NCI-H2081 treated with DMSO at 0.1 percent for 48 hours (cell line): ENCODE measurements at regions not wholly inside any gene's neighbourhood (a gene's known extent, or its start where the extent isn't known, plus 50 kb on each side); places are given as distances from the start of the nearest gene placed in this dataset.
"Not testable (repeated sequence)": the region's sequence is repeated elsewhere in the genome, so short reads cannot be mapped to it uniquely, and the experiment has no call there.

ENCODE experiments used
- DNase-seq: peaks from one replicate; lab custom pipeline; 2025; lab: John Stamatoyannopoulos, UW

DNA sequence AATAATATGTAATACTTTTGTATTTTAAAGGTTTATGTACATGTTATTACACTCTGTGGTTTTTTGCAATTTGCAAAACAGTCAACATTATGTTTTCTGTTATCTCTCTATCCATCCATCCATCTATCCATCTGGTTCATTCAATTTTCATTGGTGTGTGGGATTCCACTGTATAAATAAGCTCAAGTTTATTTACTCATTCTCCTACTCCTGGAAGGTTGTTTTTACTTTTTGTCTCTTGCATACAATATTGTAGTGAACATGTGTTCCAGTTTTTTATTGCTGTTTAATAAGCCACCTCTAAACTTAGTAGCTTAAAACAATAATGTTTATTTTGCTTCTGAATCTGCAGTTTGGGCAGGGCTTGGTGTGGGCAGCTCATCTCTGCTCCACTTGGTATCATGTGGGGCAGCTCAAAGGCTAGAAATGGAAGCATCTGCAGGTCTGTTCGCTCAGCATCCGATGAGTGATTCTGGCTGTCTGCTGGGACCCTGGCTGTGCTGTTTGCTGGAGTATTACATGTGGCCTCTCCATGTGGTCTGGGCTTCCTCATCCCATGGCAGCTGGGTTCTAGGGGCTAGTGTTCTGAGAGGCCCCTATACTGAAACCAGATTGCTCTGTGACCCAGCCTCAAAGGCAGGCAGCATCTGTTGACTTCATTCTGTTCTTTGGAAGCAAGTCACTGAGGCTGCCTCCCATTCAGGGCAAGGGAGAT, 98.8 kb downstream of the SLC25A47 start:
- DNase-seq: no peak

DNA sequence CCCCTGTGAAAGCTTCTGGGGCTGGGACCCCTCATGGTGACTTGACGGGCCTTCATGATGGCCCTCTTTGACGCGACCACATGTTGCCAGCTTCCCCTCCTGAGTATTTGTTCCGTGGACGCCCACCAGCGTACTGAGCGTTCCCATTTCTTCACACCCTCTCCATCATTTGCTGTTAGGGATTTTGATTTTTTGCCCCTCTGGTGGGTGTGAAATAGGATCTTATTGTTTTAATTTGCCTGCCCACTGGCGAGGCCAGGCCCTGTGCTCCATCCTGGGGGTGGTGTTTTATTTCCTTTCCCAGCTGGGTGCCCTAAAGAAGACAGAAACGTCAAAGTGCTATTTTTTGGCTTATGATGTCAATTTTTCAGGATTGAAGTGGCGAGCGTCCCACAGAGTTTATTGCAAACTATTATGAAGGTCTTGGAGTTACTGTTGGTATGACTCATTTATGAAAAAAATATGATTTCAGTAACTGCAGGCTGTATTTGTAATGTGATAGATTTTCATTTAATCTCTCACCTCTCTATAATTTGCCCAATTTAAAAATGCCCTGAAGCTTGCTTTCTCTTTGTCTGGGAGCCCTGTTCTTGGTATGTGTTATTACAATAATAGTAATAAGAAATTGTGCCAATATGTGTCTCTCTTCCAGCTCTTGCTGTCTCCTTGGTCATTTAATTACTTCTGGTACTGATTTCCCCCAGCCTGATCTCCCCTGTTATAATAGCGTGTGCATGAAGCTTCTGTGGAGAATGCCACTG, 99.6 kb downstream of the SLC25A47 start:
- no peak for DNase-seq

DNA sequence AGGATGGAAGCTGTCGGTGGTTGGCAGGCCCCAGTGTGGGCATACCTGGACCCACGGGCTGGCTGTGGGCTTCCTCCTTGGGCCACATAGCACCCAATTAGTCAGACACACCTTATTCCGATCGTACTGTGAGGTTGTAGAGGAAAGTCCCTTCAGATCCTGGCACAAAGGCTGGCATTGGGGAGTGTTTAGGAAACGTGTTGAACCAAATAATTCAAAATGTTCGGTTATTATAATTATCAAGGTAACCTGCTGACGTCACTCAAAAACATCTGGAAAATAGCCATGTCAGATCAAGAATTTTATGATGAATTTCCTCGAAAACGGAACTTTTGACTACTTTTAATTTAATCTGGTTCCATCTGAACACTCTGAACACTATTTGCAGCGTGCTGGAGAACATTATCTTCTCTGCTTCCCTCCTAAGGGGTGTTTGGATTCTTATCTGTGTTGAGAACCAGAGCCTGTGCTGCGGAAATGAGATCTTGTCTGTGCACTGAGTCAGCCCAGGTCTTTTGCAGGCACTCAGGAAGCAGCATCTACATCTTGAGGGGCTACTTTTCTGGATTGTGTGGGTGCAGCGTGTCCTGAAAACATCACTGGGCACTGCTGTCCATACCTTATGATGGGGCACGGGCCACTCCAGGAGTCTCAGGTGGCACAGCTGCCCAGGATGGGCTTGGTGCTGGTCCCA, 100.3 kb downstream of the SLC25A47 start:
- DNase-seq: no peak

DNA sequence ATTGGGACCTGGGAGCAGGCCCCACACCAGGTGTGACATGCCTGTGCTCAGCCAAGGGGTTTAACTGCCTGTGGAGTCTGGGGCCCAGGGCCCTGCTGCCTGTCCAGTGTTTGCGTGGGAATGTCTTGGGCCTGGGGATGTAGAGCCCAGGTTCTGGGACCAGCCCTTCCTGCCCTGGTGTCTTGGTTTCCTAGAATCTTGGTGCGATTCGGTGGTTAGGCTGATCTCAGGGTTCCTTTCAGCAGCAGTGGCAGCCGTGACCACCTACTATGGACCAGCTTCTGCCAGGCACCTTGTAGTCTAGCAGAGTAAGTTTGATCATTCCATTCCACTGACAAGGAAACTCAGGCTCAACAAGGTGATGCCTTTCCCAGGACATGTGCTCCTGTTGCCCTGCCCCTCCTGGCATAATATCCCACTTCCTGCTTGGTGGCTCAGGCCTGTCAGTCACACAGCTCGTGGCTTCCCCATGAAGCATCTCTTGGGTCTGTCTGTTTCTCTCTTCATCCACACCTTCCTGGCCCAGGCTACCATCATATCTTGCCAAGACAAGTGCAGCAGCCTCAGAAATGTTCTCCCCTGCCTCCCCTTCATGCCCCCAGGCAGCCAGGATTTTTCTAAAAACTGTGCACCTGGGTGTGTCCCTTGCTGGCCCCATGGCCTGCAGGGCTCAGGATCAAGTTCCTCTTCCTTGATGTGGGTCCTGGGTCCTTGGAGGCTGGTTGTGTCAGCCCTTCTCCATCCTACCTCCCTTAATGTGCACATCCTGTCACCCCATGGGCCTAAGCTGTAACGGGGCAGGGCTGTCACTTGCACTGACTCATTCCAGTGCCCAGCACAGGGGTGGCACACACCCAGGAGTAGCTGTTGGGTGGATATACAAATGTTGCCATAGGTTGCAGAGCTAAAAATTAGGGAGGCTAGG, 101.6 kb downstream of the SLC25A47 start:
- DNase-seq: no peak

DNA sequence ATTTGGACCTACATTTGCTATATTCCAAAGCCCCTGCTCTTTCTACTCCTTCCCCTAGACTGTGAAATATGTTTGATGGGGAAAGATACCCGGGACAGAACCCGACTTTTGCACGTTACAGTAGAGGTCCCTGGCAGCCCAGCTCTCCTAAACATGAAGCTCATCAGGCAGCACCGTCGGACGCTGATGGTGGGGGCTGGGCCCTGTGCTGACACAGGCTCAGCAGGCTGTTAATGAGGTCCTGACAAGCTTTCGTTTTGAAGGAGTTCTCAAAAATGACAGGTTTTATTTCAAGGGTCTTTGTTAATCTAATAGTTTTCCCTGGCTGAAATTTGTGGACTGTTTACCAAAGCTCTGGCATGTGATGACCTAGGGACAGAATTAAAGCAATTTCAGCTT, 102.3 kb downstream of the SLC25A47 start:
- DNase-seq: no peak

DNA sequence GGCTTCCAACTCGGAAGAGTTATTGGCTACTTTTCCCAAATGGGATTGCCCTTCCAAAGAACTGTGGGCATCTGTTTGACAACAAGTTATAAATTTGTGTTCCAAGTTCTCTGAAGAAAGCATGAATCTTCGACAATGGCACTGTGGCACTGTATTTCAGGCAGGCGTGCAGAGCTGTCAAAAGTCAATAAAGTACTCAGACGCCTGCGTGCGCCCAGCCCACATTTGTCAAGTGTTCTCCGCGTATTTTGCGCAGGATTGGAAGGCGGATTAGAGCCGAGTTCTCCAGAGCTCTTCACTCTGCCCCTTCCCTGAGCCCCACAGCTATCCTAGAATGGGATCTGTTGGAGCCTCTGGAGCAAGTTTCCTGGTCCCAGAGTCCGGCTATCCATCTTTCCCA, 103.2 kb downstream of the SLC25A47 start:
- no peak for DNase-seq

DNA sequence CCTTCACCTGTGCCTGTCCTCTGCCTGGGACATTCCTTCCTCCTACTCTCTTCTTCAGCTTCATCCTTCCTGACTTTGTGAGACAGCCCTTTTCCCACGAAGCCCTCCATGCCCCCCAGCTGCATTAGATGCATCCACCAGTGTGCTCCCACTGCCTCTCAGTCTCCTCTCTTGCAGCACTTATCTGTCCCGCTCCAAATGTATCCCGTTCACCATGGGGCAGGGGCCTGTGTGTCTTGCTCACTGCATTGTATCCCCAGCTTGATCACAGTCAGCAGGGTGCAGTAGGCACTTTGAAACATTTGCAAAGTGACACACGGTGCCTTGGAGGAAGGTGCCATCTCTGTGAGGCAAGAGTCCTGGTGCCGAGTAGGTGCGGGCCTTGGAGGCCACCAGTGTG, 104.0 kb downstream of the SLC25A47 start:
- DNase-seq: no peak

DNA sequence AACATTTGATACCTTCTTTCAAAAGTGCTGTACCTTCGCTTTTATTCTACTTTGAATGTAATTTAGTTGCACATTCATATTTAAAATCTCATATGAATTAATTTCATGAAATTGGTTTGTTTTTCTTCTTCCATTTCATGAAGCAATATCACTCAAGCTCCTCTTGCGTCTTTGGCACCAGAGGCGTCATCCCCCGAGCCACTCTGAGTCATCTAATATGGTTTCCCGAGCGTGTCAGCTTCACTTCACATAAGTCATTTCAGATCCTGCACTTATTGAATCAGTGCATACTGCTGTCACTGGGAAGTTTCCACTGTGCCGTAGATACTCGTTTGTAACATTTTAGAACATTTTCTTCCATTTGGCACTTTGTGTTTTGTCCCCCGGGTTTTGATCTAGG, 105.6 kb downstream of the SLC25A47 start:
- DNase-seq: no peak

DNA sequence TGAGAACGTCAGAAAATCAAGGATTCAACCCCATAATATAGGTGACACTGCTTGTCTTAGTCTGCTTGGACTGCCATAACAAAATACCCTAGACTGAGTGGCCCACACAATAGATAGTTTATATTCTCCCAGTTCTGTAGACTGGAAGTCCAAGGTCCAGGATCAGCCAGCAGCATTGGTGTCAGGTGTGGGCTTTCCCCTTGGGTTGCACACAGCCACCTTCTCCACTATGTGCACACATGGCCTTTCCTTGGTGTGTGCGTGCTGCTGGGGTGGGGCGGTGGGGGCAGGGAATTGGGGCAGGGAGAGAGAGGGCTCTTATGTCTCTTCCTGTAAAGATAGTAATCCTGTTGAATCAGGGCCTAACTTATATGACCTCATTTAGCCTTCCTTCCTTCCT, 106.4 kb downstream of the SLC25A47 start:
- DNase-seq: no peak

DNA sequence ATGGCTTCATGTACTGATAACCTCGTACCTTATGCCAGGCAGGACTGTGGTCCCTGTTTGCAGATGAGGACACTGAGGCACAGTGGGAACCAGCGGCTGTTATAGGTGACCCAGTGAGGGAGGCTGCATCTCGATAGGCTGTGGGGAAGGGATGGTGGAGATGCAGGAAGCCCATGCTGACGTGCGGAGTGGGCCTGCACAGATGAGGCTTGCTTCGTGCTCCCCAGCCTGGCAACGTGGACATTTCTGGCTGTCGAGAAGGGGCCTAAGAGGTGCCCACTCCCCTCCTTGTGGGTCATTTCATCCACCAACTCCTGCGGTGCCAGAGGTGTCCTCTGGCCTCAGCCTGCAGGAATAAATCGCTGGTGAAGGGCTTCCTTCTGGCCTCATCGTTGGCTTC, 107.4 kb downstream of the SLC25A47 start:
- DNase-seq: no peak

DNA sequence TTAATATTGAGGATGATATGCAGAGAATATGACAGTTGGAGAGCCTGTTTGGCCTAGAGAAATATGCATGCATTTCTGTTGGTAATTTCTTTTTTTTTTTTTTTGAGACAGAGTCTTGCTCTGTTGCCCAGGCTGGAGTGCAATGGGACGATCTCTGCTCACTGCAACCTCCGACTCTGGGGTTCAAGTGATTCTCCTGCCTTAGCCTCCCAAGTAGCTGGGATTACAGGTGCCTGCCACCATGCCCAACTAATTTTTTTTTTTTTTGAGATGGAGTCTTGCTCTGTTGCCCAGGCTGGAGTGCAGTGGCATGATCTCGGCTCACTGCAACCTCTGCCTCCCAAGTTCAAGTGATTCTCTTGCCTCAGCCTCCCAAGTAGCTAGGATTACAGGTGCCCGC, 108.3 kb downstream of the SLC25A47 start:
- not testable (repeated sequence) for DNase-seq

DNA sequence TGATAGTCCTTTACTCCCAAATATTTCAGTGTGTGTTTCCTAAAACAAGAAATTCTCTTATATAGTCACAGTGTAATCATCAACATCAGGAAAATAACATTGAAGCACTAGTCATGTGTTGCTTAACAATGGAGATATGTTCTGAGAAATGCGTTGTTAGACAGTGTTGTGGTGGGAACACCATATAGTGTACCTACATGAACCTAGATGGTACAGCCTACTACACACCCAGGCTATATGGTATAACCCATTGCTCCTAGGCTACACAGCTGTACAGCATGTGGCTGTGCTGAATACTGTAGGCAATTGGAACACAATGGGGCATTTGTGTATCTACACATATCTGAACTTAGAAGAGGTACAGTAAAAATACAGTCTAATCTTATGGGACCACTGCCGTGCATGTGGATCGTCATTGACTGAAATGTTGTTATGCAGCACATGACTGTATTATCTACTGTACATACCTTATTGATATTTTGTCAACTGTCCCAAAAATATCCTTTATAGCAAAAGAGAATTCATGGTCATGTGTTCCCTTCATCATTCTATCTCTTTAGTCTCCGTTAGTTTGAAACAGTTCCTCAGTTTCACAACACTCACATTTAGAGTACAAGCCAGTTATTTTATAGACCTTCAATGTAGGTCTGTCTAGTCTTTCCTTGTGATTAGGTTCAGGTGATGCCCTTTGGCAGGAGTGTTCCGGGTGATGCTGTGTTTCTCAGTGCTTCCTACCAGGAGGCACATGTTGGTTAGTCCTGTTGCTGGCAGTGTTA, 109.7 kb downstream of the SLC25A47 start:
- DNase-seq: no peak

DNA sequence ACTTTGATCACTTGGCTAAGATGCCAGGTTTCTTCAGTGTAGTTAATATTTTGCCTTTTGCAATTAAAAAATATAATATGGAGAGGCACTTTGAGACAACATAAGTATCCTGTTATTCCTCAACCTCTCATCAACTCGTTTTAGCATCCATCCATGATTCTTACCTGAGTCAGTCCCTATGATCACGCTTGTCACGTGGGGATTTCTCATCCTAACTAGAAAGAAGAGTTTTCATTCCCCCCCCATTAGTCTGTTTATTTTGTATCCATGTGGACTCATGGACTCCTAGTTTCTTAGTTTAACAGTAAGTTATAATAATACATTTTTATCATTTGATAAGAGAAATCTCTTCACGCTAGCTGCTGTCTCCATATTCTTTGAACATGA, 110.3 kb downstream of the SLC25A47 start:
- DNase-seq: no peak

DNA sequence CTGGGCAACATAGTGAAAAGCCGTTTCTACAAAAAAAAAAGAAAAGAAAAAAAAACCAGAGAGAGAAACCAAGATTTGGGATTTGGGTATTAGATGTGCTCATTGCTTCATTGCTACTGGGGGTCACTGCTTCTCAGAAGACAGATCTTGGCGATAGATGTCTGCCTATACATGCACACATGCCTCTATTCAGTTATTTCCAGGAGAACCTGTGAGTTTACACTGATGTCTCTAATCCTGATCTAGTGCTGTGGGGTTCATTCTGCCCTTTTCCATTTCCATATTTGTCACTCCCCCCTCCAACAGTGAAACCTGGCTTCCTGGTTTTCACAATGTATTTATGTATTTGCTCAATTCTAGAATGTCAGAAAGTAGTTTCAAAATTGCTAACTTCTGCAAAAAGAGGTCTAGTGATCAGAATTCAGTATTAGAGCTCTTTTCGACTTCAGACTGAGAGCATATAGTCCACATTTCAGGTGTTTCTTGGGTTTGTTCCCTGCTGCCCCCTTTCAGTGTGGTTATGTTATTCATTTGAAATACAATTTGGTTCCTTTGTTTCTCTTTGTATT, 111.0 kb downstream of the SLC25A47 start:
- no peak for DNase-seq

DNA sequence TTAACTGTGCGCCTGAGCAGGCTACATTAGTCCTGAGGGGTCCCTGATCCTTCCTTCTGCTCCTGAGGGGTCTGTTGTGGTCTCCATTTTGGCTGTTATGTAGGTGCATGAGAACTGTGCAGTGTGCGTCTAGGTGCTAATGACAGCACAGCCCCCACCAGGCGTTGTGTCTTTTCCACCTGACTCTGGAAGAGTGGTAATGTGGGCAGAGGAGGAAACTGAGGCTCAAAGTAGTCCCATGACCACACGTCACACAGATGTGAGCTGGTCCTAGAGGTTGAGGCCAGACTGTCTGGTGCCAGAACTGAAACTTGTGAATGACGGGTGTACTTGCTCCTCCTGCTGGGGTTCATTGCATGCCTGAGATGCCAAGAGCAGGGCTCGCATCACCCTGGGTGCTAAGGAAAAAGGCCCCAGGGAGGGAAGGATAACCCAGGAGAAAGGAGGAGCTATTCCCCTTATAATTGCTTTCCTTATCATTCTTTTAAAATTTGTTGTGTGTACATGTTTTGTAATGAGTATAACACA, 111.8 kb downstream of the SLC25A47 start:
- no peak for DNase-seq

DNA sequence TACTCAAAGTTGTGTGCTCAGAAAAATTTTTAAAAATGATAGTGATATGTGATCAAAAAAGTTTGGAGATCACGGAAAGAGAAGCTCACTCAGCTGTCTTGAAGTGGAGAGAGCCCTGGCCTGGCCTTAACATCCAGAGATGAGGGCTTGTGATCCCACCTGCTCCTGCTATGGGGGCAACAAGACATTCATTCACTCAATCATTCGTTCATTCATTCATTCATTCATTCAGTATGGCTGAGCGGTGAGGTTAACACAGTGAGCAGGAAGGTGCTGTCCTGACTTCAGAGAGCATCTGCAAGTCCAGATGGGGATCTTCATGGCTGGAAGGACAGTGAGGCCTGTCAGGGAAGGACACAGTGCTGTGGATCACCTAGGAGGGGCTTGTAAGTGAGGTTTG, 112.3 kb downstream of the SLC25A47 start:
- DNase-seq: no peak

DNA sequence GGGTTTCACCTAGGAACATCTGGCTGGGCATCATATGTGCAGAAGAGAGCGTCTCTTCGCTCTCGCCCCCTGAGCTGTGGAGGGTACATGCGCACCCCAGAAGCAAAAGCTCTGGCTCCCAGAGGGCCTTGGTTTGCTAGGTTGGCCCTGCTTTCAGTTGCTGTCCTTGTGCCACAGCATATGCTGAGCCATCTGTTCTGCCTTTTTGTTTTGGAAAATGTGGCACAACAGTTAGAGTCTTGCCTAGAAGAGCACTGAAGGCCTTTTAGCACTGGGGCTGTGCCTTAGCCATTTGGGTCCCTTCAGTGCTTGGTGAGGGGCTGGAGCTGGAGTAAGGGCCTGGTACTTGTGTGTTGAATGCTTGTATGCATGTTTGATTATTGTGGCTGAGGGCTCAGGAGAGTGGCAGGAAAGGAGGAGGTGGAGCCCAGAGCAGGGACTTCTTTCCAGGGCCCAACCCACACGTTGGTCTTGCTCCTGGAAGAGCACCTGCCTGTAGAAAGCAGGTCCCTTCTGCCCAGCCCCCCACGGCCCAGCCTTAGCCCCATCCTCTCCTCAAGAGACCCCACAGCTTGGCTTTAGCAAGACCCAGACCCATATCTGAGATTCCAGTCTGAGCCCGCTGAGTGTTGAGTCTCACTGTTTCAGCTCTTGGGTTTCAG, 113.7 kb downstream of the SLC25A47 start:
- DNase-seq: no peak

DNA sequence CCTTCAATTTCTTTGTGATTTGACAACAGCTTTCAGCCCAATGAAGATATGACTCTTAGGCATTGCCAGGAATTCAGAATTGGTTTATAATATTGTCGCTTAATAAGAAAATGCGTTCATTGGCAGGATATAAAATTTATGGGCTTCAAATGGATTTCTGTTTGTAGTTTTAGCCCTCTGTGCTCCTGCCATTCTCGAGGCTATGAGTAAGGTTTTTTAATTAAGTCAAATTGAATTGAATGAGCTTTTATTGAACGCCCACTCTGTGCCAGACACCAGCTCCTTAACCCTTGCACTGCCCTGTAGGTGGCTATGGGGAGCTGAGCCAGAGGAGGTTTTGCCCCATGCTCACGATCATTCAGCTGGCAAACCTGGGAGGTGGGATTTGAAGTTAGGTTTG, 115.1 kb downstream of the SLC25A47 start:
- DNase-seq: no peak

DNA sequence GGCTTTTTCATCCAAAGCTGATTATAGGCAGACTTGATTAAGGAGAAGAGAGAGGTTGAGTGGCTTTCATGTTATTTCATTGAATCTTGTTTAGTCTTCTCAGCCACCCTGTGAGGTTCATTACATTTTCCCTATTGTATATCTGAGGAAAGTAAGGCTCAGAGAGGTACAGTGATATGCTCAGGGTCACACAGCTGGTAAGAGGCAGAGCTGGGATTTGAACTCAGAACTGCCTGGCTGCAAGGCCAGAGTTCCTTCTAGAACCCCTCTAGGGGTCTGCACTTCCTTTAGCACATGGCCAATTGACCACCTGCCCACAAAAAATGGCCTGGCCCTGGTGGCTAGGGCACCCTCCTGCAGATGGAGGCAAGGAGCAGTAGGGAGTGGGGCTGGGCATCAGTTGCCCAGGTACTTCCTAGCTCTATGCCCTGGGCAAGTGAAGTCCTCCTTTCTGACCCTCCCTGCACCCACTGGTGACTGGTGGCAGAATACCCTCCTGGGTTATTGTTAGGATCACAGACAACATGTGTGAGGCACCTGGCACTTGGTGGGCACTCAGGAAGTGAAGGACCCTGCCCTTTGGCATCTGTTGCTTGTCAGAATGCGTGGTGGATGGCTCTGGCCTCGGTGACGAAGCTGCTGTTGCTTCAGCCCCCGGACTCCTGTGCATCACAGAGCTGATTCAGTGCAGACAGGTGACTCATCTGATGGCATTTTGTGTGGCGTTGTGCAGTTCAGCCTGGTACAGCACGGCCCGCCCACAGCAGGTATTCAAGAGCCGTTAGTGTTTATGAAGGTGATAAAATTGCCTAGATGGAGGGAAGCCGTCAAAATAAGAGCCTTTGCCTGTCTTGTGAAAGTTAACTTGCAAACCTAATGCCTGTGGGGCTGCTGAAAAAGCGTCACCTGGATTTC, 115.8 kb downstream of the SLC25A47 start:
- no peak for DNase-seq
